Neural progenitor cell (in vitro differentiated cells): ENCODE measurements at regions not wholly inside any gene's neighbourhood (a gene's known extent, or its start where the extent isn't known, plus 50 kb on each side); places are given as distances from the start of the nearest gene placed in this dataset.

Experiments
- DNase-seq: peaks from one replicate; pipeline ENCODE4 v3.0.0-alpha.2; 2016; ENCODE audit warnings: low spot score
- H2AFZ ChIP-seq: fragments of 200-600 bp; sonication (generic); replicated peaks from 2 replicates; pipeline ENCODE4 v1.6.1; 2016; ENCODE audit warnings: antibody characterized with exemption
- H3F3A ChIP-seq: fragments of 200-600 bp; sonication (generic); 2 replicates; pipeline ENCODE4 v1.6.1; 2016; ENCODE audit warnings: antibody characterized with exemption, low read depth
- H3K27ac ChIP-seq: fragments of 200-600 bp; sonication (generic); 2 replicates; pipeline ENCODE4 v1.5.1; 2016; ENCODE audit warnings: mild to moderate bottlenecking
- H3K27me3 ChIP-seq: fragments of 200-600 bp; sonication (generic); 2 replicates; pipeline ENCODE4 v1.6.1; 2016; ENCODE audit warnings: mild to moderate bottlenecking, moderate library complexity
- H3K36me3 ChIP-seq: fragments of 200-600 bp; sonication (generic); 2 replicates; pipeline ENCODE4 v1.5.1; 2016
- H3K4me1 ChIP-seq: fragments of 200-600 bp; sonication (generic); 2 replicates; pipeline ENCODE4 v1.6.1; 2016; ENCODE audit warnings: mixed run types
- H3K4me2 ChIP-seq: fragments of 200-600 bp; sonication (generic); 2 replicates; pipeline ENCODE4 v1.6.1; 2016
- H3K4me3 ChIP-seq: fragments of 200-600 bp; sonication (generic); 2 replicates; pipeline ENCODE4 v1.5.1; 2016
- H3K79me2 ChIP-seq: fragments of 200-600 bp; sonication (generic); 2 replicates; pipeline ENCODE4 v1.6.1; 2016; ENCODE audit warnings: low read depth
- H3K9ac ChIP-seq: fragments of 200-600 bp; sonication (generic); 2 replicates; pipeline ENCODE4 v1.6.1; 2016
- H3K9me3 ChIP-seq: fragments of 200-600 bp; sonication (generic); 2 replicates; pipeline ENCODE4 v1.5.1; 2016; ENCODE audit warnings: low read depth
- H4K20me1 ChIP-seq: fragments of 200-600 bp; sonication (generic); 2 replicates; pipeline ENCODE4 v1.6.1; 2016; ENCODE audit warnings: low read depth
- H3K27ac Mint-ChIP-seq: 3 replicates; pipeline ENCODE4 v1.8.0; 2021; ENCODE audit warnings: mixed read lengths
- H3K27me3 Mint-ChIP-seq: 2 replicates; pipeline ENCODE4 v1.8.0; 2022; ENCODE audit warnings: low read depth, mild to moderate bottlenecking, inconsistent platforms, moderate library complexity, mixed read lengths; ENCODE audit not compliant: insufficient read depth
- H3K36me3 Mint-ChIP-seq: 3 replicates; pipeline ENCODE4 v1.8.0; 2021; ENCODE audit warnings: mixed read lengths
- H3K4me1 Mint-ChIP-seq: 3 replicates; pipeline ENCODE4 v1.8.0; 2021; ENCODE audit warnings: mixed read lengths
- H3K4me3 Mint-ChIP-seq: 3 replicates; pipeline ENCODE4 v1.8.0; 2021; ENCODE audit warnings: mild to moderate bottlenecking, moderate library complexity, mixed read lengths
- H3K9me3 Mint-ChIP-seq: 3 replicates; pipeline ENCODE4 v1.8.0; 2020; ENCODE audit warnings: mixed read lengths
- EZH2 ChIP-seq: fragments of 200-600 bp; sonication (generic); IDR thresholded peaks from 2 replicates; pipeline ENCODE4 v1.6.1; 2017; ENCODE audit warnings: antibody characterized with exemption, mild to moderate bottlenecking, moderate library complexity
- EZH2phosphoT487 ChIP-seq: fragments of 200-600 bp; sonication (generic); IDR thresholded peaks from 2 replicates; pipeline ENCODE4 v1.6.1; 2017; ENCODE audit warnings: antibody characterized with exemption
- TF ChIP-seq, protein P1 (sequence below): fragments of 200-600 bp; sonication (generic); IDR thresholded peaks from 2 replicates; pipeline ENCODE4 v1.5.1; 2017; ENCODE audit warnings: antibody characterized with exemption, mild to moderate bottlenecking

- no peak overlapping the region for H3K27ac Mint-ChIP-seq
- H3F3A ChIP-seq = no peaks in the 10 kb centered on the region
- no peaks in the 10 kb centered on the region for H3K27me3 Mint-ChIP-seq
- H3K36me3 ChIP-seq = no peaks in the 10 kb centered on the region
- H3K4me3 Mint-ChIP-seq = no peak overlapping the region
- no peak overlapping the region for H3K9ac ChIP-seq
- peaks cover 8% of the 10 kb centered on the region for H3K9me3 Mint-ChIP-seq
- no peak for DNase-seq
- no peaks in the 10 kb centered on the region for H3K27me3 ChIP-seq
- no peaks in the 10 kb centered on the region for H3K79me2 ChIP-seq
- H3K4me1 ChIP-seq = no peaks in the 10 kb centered on the region
- peak overlapping the region; percentile 83 for H2AFZ ChIP-seq
- no peak overlapping the region for H3K4me3 ChIP-seq
- H3K36me3 Mint-ChIP-seq = no peaks in the 10 kb centered on the region
- H3K4me1 Mint-ChIP-seq = peaks cover 2% of the 10 kb centered on the region
- TF ChIP-seq EZH2phosphoT487 = no peak
- TF ChIP-seq, protein P1, sequence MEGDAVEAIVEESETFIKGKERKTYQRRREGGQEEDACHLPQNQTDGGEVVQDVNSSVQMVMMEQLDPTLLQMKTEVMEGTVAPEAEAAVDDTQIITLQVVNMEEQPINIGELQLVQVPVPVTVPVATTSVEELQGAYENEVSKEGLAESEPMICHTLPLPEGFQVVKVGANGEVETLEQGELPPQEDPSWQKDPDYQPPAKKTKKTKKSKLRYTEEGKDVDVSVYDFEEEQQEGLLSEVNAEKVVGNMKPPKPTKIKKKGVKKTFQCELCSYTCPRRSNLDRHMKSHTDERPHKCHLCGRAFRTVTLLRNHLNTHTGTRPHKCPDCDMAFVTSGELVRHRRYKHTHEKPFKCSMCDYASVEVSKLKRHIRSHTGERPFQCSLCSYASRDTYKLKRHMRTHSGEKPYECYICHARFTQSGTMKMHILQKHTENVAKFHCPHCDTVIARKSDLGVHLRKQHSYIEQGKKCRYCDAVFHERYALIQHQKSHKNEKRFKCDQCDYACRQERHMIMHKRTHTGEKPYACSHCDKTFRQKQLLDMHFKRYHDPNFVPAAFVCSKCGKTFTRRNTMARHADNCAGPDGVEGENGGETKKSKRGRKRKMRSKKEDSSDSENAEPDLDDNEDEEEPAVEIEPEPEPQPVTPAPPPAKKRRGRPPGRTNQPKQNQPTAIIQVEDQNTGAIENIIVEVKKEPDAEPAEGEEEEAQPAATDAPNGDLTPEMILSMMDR = no peak
- no peak for TF ChIP-seq EZH2
- H3K27ac ChIP-seq = no peak overlapping the region
- H3K4me2 ChIP-seq = no peak overlapping the region
- no peaks in the 10 kb centered on the region for H3K9me3 ChIP-seq
- no peaks in the 10 kb centered on the region for H4K20me1 ChIP-seq
Observed at GRCh38 chr3:88997260-88997659, 110.2 kb upstream of the EPHA3 start.

- Histone ChIP-seq H3K9me3 (no peaks in the 10 kb centered on the region), H3K27me3 (no peaks in the 10 kb centered on the region), H3F3A (no peaks in the 10 kb centered on the region), H3K4me1 (no peaks in the 10 kb centered on the region), H2AFZ (no peak overlapping the region), H3K4me2 (no peak overlapping the region), H3K36me3 (no peaks in the 10 kb centered on the region), H4K20me1 (no peaks in the 10 kb centered on the region), H3K9ac (no peak overlapping the region), H3K4me3 (no peak overlapping the region), H3K79me2 (no peaks in the 10 kb centered on the region), H3K27ac (no peak overlapping the region)
- Mint-ChIP-seq H3K4me1 (no peaks in the 10 kb centered on the region), H3K9me3 (peaks cover 8% of the 10 kb centered on the region), H3K36me3 (no peaks in the 10 kb centered on the region), H3K27ac (no peak overlapping the region), H3K4me3 (no peak overlapping the region), H3K27me3 (no peaks in the 10 kb centered on the region)
- TF ChIP-seq EZH2phosphoT487 = no peak
- TF ChIP-seq, protein P1 = no peak
- DNase-seq = no peak
Observed at GRCh38 chr3:89000886-89001285, 106.5 kb upstream of the EPHA3 start.

DNA sequence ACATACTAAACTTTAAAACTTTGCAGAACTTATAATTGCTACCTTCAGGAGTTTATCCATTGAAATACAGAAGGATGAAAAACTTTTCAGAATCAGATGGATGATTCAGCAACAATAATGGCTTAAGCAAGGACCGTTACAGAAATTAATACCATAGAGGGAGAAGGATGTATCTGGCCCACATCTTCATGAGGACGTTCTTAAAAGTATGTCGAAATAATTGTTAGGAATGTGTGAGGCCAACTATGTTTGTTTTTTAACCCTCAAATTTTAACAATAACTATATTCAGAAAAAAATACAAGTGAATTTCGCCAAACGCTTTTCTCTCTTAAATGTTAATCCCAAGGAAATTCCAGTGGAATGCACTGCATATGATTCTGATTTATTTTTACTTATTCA, 105.2 kb upstream of the EPHA3 start:
- no peaks in the 10 kb centered on the region for H3K36me3 Mint-ChIP-seq
- no peaks in the 10 kb centered on the region for H4K20me1 ChIP-seq
- DNase-seq = no peak
- H3K4me1 ChIP-seq = no peaks in the 10 kb centered on the region
- H3F3A ChIP-seq = no peaks in the 10 kb centered on the region
- no peak overlapping the region for H3K4me3 ChIP-seq
- H3K27ac ChIP-seq = no peak overlapping the region
- no peak overlapping the region for H3K4me2 ChIP-seq
- no peaks in the 10 kb centered on the region for H3K4me1 Mint-ChIP-seq
- no peak overlapping the region for H3K9ac ChIP-seq
- no peak overlapping the region for H3K4me3 Mint-ChIP-seq
- H3K79me2 ChIP-seq = no peaks in the 10 kb centered on the region
- H3K36me3 ChIP-seq = no peaks in the 10 kb centered on the region
- TF ChIP-seq EZH2 = no peak
- peaks cover 10% of the 10 kb centered on the region for H3K9me3 Mint-ChIP-seq
- no peaks in the 10 kb centered on the region for H3K27me3 ChIP-seq
- H2AFZ ChIP-seq = no peak overlapping the region
- no peak overlapping the region for H3K27ac Mint-ChIP-seq
- H3K27me3 Mint-ChIP-seq = no peaks in the 10 kb centered on the region
- no peaks in the 10 kb centered on the region for H3K9me3 ChIP-seq

DNA sequence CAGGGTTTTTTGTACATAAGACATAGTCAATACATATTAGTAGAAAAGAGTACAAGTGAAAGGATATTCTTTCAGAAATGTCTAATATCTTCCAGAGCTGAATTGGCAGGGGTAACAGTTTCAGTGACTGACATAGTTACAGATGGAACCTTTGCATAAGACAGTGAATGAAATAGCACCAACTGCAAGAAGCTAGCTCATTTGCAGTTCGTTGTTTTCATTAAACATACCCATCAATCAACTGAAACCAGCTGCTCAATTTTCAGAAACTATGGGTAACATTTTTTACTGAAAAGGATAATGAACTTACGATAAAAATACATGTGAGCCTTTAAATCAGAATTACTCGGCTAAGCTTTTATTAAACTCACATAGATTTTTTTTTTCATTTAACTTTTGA, 93.9 kb upstream of the EPHA3 start:
- Histone ChIP-seq H3K9ac (no peak overlapping the region), H3K4me1 (no peaks in the 10 kb centered on the region), H3K4me3 (no peak overlapping the region), H3K27ac (no peak overlapping the region), H3K36me3 (no peaks in the 10 kb centered on the region), H3K27me3 (no peaks in the 10 kb centered on the region), H3K79me2 (no peaks in the 10 kb centered on the region), H2AFZ (no peak overlapping the region), H4K20me1 (no peaks in the 10 kb centered on the region), H3K9me3 (no peaks in the 10 kb centered on the region), H3F3A (no peaks in the 10 kb centered on the region), H3K4me2 (no peak overlapping the region)
- no peak for TF ChIP-seq EZH2phosphoT487
- TF ChIP-seq, protein P1 = no peak
- TF ChIP-seq EZH2 = no peak
- no peaks in the 10 kb centered on the region for H3K36me3 Mint-ChIP-seq
- no peaks in the 10 kb centered on the region for H3K4me1 Mint-ChIP-seq
- H3K9me3 Mint-ChIP-seq = peaks cover 2% of the 10 kb centered on the region
- H3K27ac Mint-ChIP-seq = no peak overlapping the region
- no peak for DNase-seq
- H3K27me3 Mint-ChIP-seq = no peaks in the 10 kb centered on the region
- H3K4me3 Mint-ChIP-seq = no peak overlapping the region
